ENCODE measurements at regions not wholly inside any gene's neighbourhood (a gene's known extent, or its start where the extent isn't known, plus 50 kb on each side); places are given as distances from the start of the nearest gene placed in this dataset.

- no peak for DNase-seq
These were observed 260.7 kb downstream of the ICE1 start for GRCh38 chr5:5683174-5683573.

- no peak for DNase-seq
These were observed 256.4 kb downstream of the ICE1 start for GRCh38 chr5:5678909-5679308.

DNA sequence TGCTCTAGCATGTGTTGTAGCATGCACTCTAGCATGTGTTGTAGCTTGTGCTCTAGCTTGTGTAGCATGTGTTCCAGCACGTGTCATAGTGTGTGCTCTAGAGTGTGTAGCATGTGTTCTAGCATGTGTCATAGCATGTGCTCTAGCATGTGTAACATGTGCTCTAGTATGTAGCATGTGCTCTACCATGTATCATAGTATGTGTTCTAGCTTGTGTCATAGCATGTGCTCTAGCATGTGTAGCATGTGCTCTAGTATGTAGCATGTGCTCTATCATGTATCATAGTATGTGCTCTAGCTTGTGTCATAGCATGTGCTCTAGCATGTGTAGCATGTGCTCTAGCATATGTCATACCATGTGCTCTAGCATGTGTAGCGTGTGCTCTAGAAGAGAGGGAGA lies 255.3 kb downstream of the ICE1 start:
- DNase-seq, result no peak

DNA sequence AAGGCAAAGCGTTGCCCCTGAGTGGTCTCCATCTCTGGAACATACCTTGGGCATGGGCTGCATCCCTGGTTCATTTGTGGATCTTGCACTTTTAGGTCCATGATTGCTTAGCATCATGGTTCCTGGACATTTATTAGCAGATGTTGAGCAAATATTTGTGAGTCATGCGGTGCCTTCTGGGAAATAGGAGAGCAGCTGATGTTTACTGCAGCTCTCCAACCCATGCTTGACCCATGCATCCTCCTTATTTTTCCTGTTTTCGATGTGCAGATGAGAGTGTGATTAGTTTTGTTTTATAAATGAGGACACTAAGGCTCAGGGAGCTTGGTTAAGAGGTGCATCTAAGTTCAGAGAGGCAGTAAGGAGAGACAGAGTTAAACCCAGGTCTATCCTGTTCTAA lies 253.7 kb downstream of the ICE1 start:
- DNase-seq, result no peak

- no peak for DNase-seq
These were observed 253.0 kb downstream of the ICE1 start for GRCh38 chr5:5675511-5675910.

GRCh38 chr5:5671823-5672222 lies 249.3 kb downstream of the ICE1 start:
- no peak for DNase-seq

GRCh38 chr5:5667136-5667554 lies 244.7 kb downstream of the ICE1 start:
- no peak for DNase-seq

- DNase-seq, result no peak
These were observed 243.9 kb downstream of the ICE1 start for GRCh38 chr5:5666369-5666768.

GRCh38 chr5:5666076-5666365 lies 243.5 kb downstream of the ICE1 start:
- no peak for DNase-seq

DNA sequence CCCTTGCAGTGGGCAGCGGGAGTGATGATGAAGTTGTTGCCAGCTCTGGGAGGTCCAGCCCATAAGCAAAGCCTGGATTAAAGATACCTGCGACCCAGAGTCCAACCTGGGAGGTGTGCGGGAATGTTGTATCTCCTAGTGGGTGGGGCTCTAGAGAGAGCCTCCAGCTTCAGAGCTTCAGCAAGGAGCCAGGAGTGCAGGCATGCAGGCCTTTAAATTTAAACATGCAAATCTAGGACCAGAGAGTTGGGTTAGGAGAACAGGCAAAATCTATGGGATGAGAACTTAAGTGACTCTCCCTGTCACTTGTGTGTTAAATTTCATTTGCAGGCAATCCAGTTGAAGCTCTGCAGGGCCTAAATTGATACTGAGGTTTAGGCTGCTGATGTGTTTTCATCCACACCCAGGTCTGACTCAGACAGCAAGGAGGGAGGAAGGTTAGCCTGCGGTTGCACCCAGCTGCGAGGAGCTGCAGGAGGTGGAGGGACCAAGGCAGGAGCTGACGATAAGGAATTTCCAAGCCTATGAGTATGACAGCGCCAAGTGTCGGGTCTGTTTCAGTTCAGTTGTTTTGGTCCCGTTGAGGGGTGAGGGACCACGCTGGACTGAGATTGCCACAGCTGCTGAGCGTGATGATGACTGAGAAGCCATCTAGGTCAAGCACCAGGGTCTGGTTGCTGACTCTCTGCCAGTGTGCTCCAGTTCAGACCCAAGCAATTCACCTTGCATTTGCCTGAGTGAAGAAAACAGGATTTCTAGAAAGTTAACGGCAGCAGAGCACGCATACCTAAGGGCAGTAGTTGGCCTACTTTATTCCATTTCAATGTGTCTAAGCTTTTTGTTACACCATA lies 243.0 kb downstream of the ICE1 start:
- DNase-seq, result no peak

DNA sequence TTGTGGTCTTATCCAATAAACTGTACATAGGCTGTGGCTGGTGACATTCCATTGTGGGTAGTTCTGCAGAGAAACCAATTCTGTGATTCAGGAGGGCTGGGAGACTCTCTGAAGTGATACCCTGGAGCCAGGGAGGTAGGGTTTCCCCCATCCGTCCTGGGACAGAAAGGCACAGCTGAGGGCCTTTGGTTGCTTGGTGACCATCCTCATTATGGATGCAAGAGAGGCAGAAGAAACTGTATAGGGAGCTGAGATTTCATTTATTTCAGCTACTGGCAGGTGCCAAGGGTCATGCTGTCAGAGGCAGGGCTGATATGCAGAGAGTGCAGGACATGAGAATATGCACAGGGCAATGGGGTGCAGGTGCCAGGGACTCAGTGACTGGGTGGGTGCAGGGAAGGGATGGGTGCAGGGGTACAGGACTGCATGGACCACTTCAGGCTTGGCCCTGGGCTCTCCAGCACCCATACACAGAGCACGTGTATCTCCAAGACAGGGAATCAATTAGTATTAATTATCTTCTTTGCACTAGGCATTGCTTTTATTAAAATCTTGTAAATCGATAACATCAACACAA lies 236.5 kb downstream of the ICE1 start:
- DNase-seq, result no peak

- no peak for DNase-seq
These were observed 235.7 kb downstream of the ICE1 start for GRCh38 chr5:5658226-5658625.

- no peak for DNase-seq
These were observed 229.7 kb downstream of the ICE1 start for GRCh38 chr5:5652181-5652580.

GRCh38 chr5:5650949-5651348 lies 228.5 kb downstream of the ICE1 start:
- no peak for DNase-seq

DNA sequence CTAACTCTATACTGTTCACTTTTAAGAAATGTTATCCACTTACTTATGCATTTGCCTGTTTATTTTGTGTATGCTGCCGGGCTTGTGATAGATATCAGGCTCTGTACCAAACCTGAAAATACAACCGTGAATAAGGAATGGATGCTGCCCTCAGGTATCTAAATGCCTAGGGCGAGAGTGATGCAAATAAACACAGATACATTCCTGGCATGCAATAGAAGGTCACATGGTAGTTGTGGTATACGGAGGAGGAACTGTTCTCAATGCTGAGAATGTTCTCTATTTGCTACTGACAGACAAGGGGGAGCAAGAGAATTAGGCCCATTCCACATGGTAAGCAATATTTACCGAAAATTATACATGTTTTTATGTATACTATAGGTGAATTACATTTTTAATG lies 227.8 kb downstream of the ICE1 start:
- no peak for DNase-seq

- DNase-seq, result no peak
These were observed 227.2 kb downstream of the ICE1 start for GRCh38 chr5:5649641-5650040.

GRCh38 chr5:5648694-5649093 lies 226.2 kb downstream of the ICE1 start:
- DNase-seq, result no peak

GRCh38 chr5:5645891-5646290 lies 223.4 kb downstream of the ICE1 start:
- no peak for DNase-seq

GRCh38 chr5:5645198-5645597 lies 222.7 kb downstream of the ICE1 start:
- no peak for DNase-seq

DNA sequence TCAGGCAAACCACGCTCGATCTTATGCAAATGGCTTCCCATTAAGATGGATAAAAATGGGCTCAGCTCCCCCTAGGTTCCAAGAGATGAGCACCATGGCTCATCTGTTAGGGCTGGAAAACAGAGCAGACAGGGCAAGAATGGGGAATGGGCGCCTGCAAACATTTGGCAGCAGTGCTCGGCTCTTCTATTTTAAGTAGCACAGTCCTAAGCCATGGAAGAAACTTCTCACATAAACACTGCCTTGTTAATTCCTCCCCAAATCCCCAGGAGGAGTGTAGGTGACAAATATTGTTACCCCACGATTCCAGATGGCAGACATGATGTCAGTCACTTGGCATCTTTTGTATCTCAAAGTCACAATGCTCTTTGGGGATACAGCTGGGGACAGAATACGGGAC lies 221.8 kb downstream of the ICE1 start:
- no peak for DNase-seq

- DNase-seq, result no peak
These were observed 221.0 kb downstream of the ICE1 start for GRCh38 chr5:5643481-5643880.

GRCh38 chr5:5638211-5638610 lies 215.7 kb downstream of the ICE1 start:
- peak; percentile 4 for DNase-seq

- no peak for DNase-seq
These were observed 214.7 kb downstream of the ICE1 start for GRCh38 chr5:5637173-5637572.

DNA sequence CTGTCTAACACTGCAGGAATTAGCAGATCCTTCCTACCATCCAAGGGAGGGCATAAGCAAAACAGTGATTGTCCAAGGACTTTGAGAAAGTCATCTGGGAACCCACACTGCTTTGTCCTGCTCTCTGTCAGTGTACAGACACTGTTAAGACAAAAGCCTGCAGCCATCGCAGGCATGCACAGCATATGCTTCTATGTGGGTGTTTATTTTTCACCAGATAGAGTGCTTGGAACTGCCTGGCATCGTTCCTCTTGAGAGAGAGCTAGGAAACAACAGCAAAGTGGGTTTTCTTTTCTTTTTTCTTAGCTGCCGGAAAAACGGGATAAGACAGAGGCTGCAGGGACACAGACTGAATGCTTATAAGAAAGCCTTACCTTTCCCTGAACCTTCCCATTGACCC lies 212.3 kb downstream of the ICE1 start:
- DNase-seq, result no peak

All from muscle of arm (tissue), 1 donor.